CD14-positive monocyte (primary cell): ENCODE measurements at regions not wholly inside any gene's neighbourhood (a gene's known extent, or its start where the extent isn't known, plus 50 kb on each side); places are given as distances from the start of the nearest gene placed in this dataset.
A peak's percentile ranks its signal among the peaks of the same experiment; 100 is the strongest.

Experiments used
- DNase-seq, 3 donors: peaks; one replicate each; pipeline ENCODE4 v3.0.0-alpha.2; 2011 to 2022
- H2AFZ ChIP-seq: 2 replicates; pipeline ENCODE4 v1.6.0; 2012; ENCODE audit warnings: mild to moderate bottlenecking, low read depth, low read length, inconsistent platforms; ENCODE audit not compliant: insufficient read depth, poor library complexity, severe bottlenecking
- H3K27ac ChIP-seq, 2 donors: 1 replicate in 1 of 2; 2 replicates in 1 of 2; pipeline ENCODE4 v1.5.1; 2012 to 2013; ENCODE audit warnings: low read length in 2 of 2, control low read depth in 1 of 2, inconsistent platforms in 1 of 2, low read depth in 1 of 2, mild to moderate bottlenecking in 1 of 2
- H3K27me3 ChIP-seq, 2 donors: one replicate each; pipeline versions ENCODE4 v1.6.0 to v1.6.1; 2011 to 2013; ENCODE audit warnings: low read length in 2 of 2; ENCODE audit not compliant: control insufficient read depth in 2 of 2, insufficient read depth in 2 of 2
- H3K36me3 ChIP-seq, 2 donors: replicated peaks in 1 of 2; 1 replicate in 1 of 2; 2 replicates in 1 of 2; pipeline versions ENCODE4 v1.5.1 to v1.6.1; 2012 to 2013; ENCODE audit warnings: low read length in 2 of 2, control low read depth in 1 of 2, inconsistent platforms in 1 of 2, mild to moderate bottlenecking in 1 of 2; ENCODE audit not compliant: insufficient read depth in 2 of 2, control insufficient read depth in 1 of 2
- H3K4me1 ChIP-seq, 2 donors: 1 replicate in 1 of 2; 2 replicates in 1 of 2; pipeline versions ENCODE4 v1.5.1 to v1.6.1; 2012 to 2013; ENCODE audit warnings: low read length in 2 of 2, control low read depth in 1 of 2, inconsistent platforms in 1 of 2, mild to moderate bottlenecking in 1 of 2, moderate library complexity in 1 of 2; ENCODE audit not compliant: insufficient read depth in 2 of 2, control insufficient read depth in 1 of 2
- H3K4me2 ChIP-seq: replicated peaks from 2 replicates; pipeline ENCODE3; 2012; ENCODE audit warnings: low read length, moderate library complexity, mild to moderate bottlenecking; ENCODE audit not compliant: poor library complexity, severe bottlenecking; ENCODE audit errors: extremely low read depth
- H3K4me3 ChIP-seq, 3 experiments: fragments of 200-600 bp in 1 of 3; sonication (generic) in 1 of 3; replicated peaks in 1 of 3; 1 replicate in 2 of 3; 2 replicates in 1 of 3; pipeline ENCODE4 v1.5.1; 2011 to 2013; ENCODE audit warnings: low read length in 3 of 3, mild to moderate bottlenecking in 3 of 3, control low read depth in 2 of 3, low read depth in 2 of 3, inconsistent platforms in 1 of 3, moderate library complexity in 1 of 3
- H3K79me2 ChIP-seq: 2 replicates; pipeline ENCODE4 v1.6.0; 2012; ENCODE audit warnings: mild to moderate bottlenecking, control low read depth, inconsistent platforms, low read length, moderate library complexity; ENCODE audit not compliant: insufficient read depth
- H3K9ac ChIP-seq: 2 replicates; pipeline ENCODE4 v1.6.0; 2017; ENCODE audit warnings: low read length, mild to moderate bottlenecking; ENCODE audit not compliant: insufficient read depth, poor library complexity, severe bottlenecking
- H3K9me3 ChIP-seq, 2 donors: replicated peaks in 1 of 2; 1 replicate in 1 of 2; 2 replicates in 1 of 2; pipeline versions ENCODE4 v1.5.1 to v1.6.1; 2012 to 2013; ENCODE audit warnings: low read length in 2 of 2, control low read depth in 1 of 2; ENCODE audit not compliant: control insufficient read depth in 1 of 2, insufficient read depth in 1 of 2
- H4K20me1 ChIP-seq: 2 replicates; pipeline ENCODE4 v1.6.0; 2012; ENCODE audit warnings: mild to moderate bottlenecking, low read length, control low read depth, moderate library complexity; ENCODE audit not compliant: insufficient read depth
- H3K27ac Mint-ChIP-seq, 7 donors: one replicate each; pipeline ENCODE4 v1.8.0; 2020; ENCODE audit warnings: mild to moderate bottlenecking in 7 of 7, mixed read lengths in 7 of 7, moderate library complexity in 6 of 7, inconsistent platforms in 2 of 7
- H3K27me3 Mint-ChIP-seq, 3 donors: one replicate each; pipeline ENCODE4 v1.8.0; 2021 to 2022; ENCODE audit warnings: low read depth in 3 of 3, mild to moderate bottlenecking in 3 of 3, mixed read lengths in 3 of 3, moderate library complexity in 3 of 3, inconsistent platforms in 1 of 3
- H3K36me3 Mint-ChIP-seq, 2 donors: one replicate each; pipeline ENCODE4 v1.8.0; 2020; ENCODE audit warnings: mixed read lengths in 2 of 2, inconsistent platforms in 1 of 2, mild to moderate bottlenecking in 1 of 2
- H3K4me1 Mint-ChIP-seq: one replicate; pipeline ENCODE4 v1.8.0; 2020; ENCODE audit warnings: mild to moderate bottlenecking, mixed read lengths
- H3K4me3 Mint-ChIP-seq, 2 donors: one replicate each; pipeline ENCODE4 v1.8.0; 2020; ENCODE audit warnings: mild to moderate bottlenecking in 2 of 2, mixed read lengths in 2 of 2, moderate library complexity in 1 of 2
- H3K9me3 Mint-ChIP-seq, 7 donors: one replicate each; pipeline ENCODE4 v1.8.0; 2020 to 2022; ENCODE audit warnings: mixed read lengths in 7 of 7, mild to moderate bottlenecking in 6 of 7, moderate library complexity in 6 of 7, inconsistent platforms in 2 of 7
- WGBS: methylation state at CpG from one replicate; pipeline ENCODE4 v1.1.5; 2013; ENCODE audit warnings: missing lambda C conversion rate; ENCODE audit not compliant: insufficient coverage; 5-methylcytosine and 5-hydroxymethylcytosine counted together
- intact Hi-C, 2 donors: fragments of 100-400 bp; cut with micrococcal nuclease; formaldehyde crosslinking; loops; one replicate each; pipeline versions ENCODE4 v1.15.0 to v1.15.1; 2023
- TF ChIP-seq, protein P1 (sequence below): fragments of 200-600 bp; IDR thresholded peaks from one replicate; pipeline ENCODE4 v1.8.0; 2022; ENCODE audit warnings: antibody characterized with exemption, mild to moderate bottlenecking

DNA sequence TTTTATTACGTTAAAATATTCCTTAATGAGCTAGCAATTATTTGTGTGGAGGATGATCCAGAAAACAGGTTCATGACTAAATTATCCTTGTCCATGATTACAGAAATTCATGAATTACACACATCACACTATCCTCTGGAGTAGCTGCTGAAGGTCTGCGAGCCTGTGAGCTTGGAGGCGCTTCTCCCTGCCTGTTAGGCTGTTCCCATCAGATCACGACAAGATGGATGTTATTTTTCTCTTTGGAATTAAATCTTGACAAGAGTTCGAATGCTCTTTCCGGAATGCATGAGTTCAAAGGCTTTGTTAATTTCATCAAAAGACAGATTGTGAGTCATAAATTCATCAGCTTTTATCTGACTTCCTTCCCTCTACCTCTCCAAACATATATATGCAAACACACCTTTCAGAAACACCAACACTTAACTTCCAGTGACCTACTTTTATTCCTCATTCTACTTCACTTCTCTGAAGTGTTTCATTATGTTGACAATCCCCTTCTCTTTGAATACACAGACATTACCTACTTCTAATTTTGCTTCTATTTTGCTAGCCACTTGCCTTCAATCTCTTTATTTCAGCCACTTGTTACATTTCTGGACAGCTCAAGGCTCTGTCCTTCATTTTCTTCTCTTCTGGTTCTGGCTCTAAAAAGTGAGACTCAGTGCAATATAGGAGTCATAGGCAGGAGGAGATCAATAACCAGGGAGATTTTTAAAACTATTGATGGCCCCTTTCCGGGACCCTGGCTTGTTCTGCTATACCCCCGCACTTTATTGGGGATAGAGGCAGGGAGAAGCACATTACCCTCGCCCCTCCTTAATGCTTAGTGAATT, 274.6 kb downstream of the BTG1 start:
- WGBS = 100% methylated on average over 4 of the region's 9 CpGs
- no peak overlapping the region for H3K4me3 Mint-ChIP-seq
- H3K27me3 ChIP-seq = no peaks in the 10 kb centered on the region
- peaks cover 0 to 1% (median 0%) of the 10 kb centered on the region in 3 donors for H3K27me3 Mint-ChIP-seq
- H2AFZ ChIP-seq = peak overlapping the region; percentile 9
- peak in 1 of 3 donors; percentile 12 for DNase-seq
- no peaks in the 10 kb centered on the region for H3K36me3 ChIP-seq
- intact Hi-C loops = loop anchor here (10.0 kb wide), 3 partner anchors 264 to 724 kb away; no protein-coding TSS in a partner anchor
- H3K9me3 ChIP-seq = no peaks in the 10 kb centered on the region
- peaks cover 0 to 1% of the 10 kb centered on the region in 2 donors for H3K36me3 Mint-ChIP-seq
- H3K4me1 ChIP-seq = peaks cover 21 to 29% of the 10 kb centered on the region in 2 donors
- peak overlapping the region; percentile 66 to 93 (median 87) for H3K27ac Mint-ChIP-seq
- H3K4me1 Mint-ChIP-seq = peaks cover 21% of the 10 kb centered on the region
- peak overlapping the region; percentile 35 for H3K4me2 ChIP-seq
- H3K9ac ChIP-seq = no peak overlapping the region
- H3K79me2 ChIP-seq = no peaks in the 10 kb centered on the region
- peak overlapping the region; percentile 2 to 82 for H3K27ac ChIP-seq
- H4K20me1 ChIP-seq = no peaks in the 10 kb centered on the region
- peak overlapping the region in 1 of 3 experiments; percentile 19 for H3K4me3 ChIP-seq
- TF ChIP-seq, protein P1, sequence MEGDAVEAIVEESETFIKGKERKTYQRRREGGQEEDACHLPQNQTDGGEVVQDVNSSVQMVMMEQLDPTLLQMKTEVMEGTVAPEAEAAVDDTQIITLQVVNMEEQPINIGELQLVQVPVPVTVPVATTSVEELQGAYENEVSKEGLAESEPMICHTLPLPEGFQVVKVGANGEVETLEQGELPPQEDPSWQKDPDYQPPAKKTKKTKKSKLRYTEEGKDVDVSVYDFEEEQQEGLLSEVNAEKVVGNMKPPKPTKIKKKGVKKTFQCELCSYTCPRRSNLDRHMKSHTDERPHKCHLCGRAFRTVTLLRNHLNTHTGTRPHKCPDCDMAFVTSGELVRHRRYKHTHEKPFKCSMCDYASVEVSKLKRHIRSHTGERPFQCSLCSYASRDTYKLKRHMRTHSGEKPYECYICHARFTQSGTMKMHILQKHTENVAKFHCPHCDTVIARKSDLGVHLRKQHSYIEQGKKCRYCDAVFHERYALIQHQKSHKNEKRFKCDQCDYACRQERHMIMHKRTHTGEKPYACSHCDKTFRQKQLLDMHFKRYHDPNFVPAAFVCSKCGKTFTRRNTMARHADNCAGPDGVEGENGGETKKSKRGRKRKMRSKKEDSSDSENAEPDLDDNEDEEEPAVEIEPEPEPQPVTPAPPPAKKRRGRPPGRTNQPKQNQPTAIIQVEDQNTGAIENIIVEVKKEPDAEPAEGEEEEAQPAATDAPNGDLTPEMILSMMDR = no peak
- H3K9me3 Mint-ChIP-seq = peaks cover 0 to 4% (median 0%) of the 10 kb centered on the region in 7 donors

- peaks cover 0 to 1% (median 0%) of the 10 kb centered on the region in 3 donors for H3K27me3 Mint-ChIP-seq
- Histone ChIP-seq H3K27me3 (no peaks in the 10 kb centered on the region), H3K79me2 (no peaks in the 10 kb centered on the region), H3K4me2 (no peak overlapping the region), H3K36me3 (no peaks in the 10 kb centered on the region), H4K20me1 (no peaks in the 10 kb centered on the region), H3K4me1 (peaks cover 20 to 27% of the 10 kb centered on the region in 2 donors), H3K27ac (no peak overlapping the region), H3K9ac (no peak overlapping the region), H3K4me3 (no peak overlapping the region), H3K9me3 (no peaks in the 10 kb centered on the region), H2AFZ (no peak overlapping the region)
- TF ChIP-seq, protein P1 = no peak
- H3K4me3 Mint-ChIP-seq = no peak overlapping the region
- no peaks in the 10 kb centered on the region for H3K36me3 Mint-ChIP-seq
- no CpG with 5 or more reads among the region's 4 CpGs for WGBS
- peaks cover 19% of the 10 kb centered on the region for H3K4me1 Mint-ChIP-seq
- intact Hi-C loops = no loop called here
- peak overlapping the region in 1 of 7 donors; percentile 31 for H3K27ac Mint-ChIP-seq
- no peak for DNase-seq
- H3K9me3 Mint-ChIP-seq = peaks cover 0 to 8% (median 2%) of the 10 kb centered on the region in 7 donors
These were observed 277.6 kb downstream of the BTG1 start for GRCh38 chr12:91868054-91868453.
